ENCODE measurements at regions not wholly inside any gene's neighbourhood (a gene's known extent, or its start where the extent isn't known, plus 50 kb on each side); places are given as distances from the start of the nearest gene placed in this dataset.

DNA sequence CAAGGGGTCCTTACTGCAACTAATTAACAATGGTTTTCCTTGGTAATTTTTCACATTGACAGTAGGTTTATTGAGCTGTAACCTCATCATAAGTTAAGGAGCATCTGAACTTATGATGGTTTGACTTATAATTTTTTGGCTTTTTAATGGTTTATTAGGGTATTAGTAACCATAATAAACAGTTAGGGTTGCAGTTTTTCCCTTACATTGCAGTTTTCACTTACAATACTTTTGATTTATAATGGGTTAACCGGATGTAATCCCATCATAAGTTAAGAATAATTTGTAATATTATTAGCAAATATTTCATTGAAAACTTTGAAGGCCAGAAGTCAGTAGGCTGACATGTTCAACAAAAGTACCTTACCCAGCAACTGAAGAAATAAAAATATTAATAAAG lies 811.6 kb downstream of the TRHDE start:
- no peaks in the 10 kb centered on the region for H3K27me3 Mint-ChIP-seq
- H3K4me3 Mint-ChIP-seq: no peak overlapping the region
- H3K36me3 Mint-ChIP-seq: no peaks in the 10 kb centered on the region
- no peak for DNase-seq (ENCODE audit: extremely low spot score, unreplicated experiment)
- peaks cover 8% of the 10 kb centered on the region for H3K9me3 Mint-ChIP-seq
- TF ChIP-seq, protein P1, sequence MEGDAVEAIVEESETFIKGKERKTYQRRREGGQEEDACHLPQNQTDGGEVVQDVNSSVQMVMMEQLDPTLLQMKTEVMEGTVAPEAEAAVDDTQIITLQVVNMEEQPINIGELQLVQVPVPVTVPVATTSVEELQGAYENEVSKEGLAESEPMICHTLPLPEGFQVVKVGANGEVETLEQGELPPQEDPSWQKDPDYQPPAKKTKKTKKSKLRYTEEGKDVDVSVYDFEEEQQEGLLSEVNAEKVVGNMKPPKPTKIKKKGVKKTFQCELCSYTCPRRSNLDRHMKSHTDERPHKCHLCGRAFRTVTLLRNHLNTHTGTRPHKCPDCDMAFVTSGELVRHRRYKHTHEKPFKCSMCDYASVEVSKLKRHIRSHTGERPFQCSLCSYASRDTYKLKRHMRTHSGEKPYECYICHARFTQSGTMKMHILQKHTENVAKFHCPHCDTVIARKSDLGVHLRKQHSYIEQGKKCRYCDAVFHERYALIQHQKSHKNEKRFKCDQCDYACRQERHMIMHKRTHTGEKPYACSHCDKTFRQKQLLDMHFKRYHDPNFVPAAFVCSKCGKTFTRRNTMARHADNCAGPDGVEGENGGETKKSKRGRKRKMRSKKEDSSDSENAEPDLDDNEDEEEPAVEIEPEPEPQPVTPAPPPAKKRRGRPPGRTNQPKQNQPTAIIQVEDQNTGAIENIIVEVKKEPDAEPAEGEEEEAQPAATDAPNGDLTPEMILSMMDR (conservative IDR thresholded peaks at IDR 0.05): no peak
- no peaks in the 10 kb centered on the region for H3K4me1 Mint-ChIP-seq (ENCODE audit: unreplicated experiment)
- no peak overlapping the region for H3K27ac Mint-ChIP-seq

GRCh38 chr12:73106296-73106695 lies 834.1 kb downstream of the TRHDE start:
- H3K4me3 Mint-ChIP-seq: no peak overlapping the region
- no peaks in the 10 kb centered on the region for H3K36me3 Mint-ChIP-seq
- peaks cover 2% of the 10 kb centered on the region for H3K4me1 Mint-ChIP-seq (ENCODE audit: unreplicated experiment)
- TF ChIP-seq, protein P1 (conservative IDR thresholded peaks at IDR 0.05): no peak
- DNase-seq (ENCODE audit: extremely low spot score, unreplicated experiment): no peak
- H3K27me3 Mint-ChIP-seq: no peaks in the 10 kb centered on the region
- no peak overlapping the region for H3K27ac Mint-ChIP-seq
- H3K9me3 Mint-ChIP-seq: no peaks in the 10 kb centered on the region

GRCh38 chr12:73106896-73107295 lies 834.7 kb downstream of the TRHDE start:
- TF ChIP-seq, protein P1 (conservative IDR thresholded peaks at IDR 0.05): no peak
- Mint-ChIP-seq H3K27me3 (no peaks in the 10 kb centered on the region), H3K4me3 (no peak overlapping the region), H3K4me1 (ENCODE audit: unreplicated experiment) (no peaks in the 10 kb centered on the region), H3K27ac (no peak overlapping the region), H3K36me3 (no peaks in the 10 kb centered on the region), H3K9me3 (no peaks in the 10 kb centered on the region)
- no peak for DNase-seq (ENCODE audit: extremely low spot score, unreplicated experiment)

DNA sequence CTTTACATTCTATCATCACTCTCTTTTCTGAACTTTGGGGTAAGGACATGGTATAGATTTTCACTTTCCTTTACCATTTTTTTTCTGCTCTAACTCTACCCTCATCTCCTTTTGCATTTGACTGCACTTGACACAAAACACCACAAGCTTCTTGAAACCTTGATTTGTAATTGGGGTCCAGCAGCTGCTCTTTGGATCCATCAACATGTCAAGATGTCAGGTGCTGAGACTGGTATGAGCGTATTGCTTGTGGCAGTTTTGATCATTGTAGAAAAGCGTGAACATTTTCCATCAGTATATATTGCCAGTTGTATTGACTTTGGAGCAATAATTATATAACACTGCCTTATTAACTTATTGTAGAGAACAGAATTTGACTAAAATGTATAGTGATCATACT lies 838.6 kb downstream of the TRHDE start:
- H3K4me3 Mint-ChIP-seq: no peak overlapping the region
- TF ChIP-seq, protein P1 (conservative IDR thresholded peaks at IDR 0.05): no peak
- H3K27me3 Mint-ChIP-seq: no peaks in the 10 kb centered on the region
- no peaks in the 10 kb centered on the region for H3K4me1 Mint-ChIP-seq (ENCODE audit: unreplicated experiment)
- no peaks in the 10 kb centered on the region for H3K9me3 Mint-ChIP-seq
- DNase-seq (ENCODE audit: extremely low spot score, unreplicated experiment): no peak
- H3K36me3 Mint-ChIP-seq: no peaks in the 10 kb centered on the region
- no peak overlapping the region for H3K27ac Mint-ChIP-seq

DNA sequence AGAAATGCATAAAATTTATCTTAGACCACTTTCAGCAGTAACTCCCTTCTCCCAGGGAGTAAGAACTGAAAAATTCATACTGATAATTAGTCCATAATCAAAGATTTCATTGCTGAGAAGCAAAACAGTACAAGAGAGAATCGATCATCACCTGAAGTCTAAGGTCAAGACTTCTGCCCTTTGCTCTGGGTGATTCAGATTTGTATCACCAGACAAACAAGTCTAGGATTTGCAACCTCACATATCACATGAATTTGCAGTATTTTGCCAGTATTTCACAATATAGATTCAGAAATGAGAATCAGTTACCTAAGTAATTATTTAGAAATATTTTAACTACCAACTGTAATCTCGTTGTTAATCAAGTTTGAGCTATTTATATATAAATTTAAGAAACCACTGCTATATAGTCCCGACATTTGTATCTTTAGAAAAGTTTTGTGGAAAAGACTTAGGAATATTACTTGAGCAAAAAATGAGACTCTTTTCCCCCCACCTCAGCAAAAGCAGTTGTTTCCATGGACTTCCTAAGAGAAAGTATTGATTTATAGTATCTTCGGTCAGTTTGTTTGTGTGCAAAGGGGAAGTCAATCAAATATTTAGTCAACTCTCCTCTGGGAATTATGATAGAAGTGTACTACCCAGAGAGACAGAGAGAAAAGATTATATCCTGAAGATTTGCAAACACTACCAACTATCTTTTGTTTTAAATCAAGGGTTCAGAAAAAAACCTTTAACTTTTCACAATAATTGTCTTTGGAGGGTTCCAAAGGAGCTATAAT lies 840.1 kb downstream of the TRHDE start:
- no peaks in the 10 kb centered on the region for H3K36me3 Mint-ChIP-seq
- no peak overlapping the region for H3K4me3 Mint-ChIP-seq
- TF ChIP-seq, protein P1 (conservative IDR thresholded peaks at IDR 0.05): no peak
- no peaks in the 10 kb centered on the region for H3K4me1 Mint-ChIP-seq (ENCODE audit: unreplicated experiment)
- no peak overlapping the region for H3K27ac Mint-ChIP-seq
- no peaks in the 10 kb centered on the region for H3K9me3 Mint-ChIP-seq
- DNase-seq (ENCODE audit: extremely low spot score, unreplicated experiment): no peak
- H3K27me3 Mint-ChIP-seq: no peaks in the 10 kb centered on the region

Measured in type B pancreatic cell (in vitro differentiated cells).